ENCODE measurements at regions not wholly inside any gene's neighbourhood (a gene's known extent, or its start where the extent isn't known, plus 50 kb on each side); places are given as distances from the start of the nearest gene placed in this dataset.

DNA sequence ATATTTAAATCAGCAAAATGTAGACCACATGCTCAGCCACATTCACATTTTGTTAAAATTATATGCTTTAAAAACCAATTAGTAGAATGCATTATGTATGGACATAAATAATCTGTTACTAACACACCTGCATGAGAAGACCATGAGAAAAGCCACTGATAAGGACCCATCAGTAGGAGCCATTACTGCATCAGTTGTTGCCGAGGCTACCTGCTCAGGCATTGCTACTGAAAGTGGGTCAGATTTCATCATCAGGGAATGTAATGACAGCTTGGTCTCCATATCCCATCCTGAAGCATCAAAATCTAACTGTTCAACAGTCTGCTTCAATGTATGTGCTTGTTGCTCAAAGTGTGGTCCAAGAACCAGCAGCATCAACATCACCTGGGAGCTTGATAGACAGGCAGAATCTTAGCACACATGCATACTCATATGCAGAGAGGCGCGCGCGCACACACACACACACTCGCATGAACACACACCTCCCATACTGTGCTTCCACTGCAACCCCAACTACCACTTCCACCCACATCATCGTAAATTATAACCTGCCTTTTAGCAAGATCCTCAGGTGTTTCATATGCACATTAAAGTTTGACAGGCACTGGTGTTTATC is 72.4 kb upstream of the FOXB1 start:
- H3K14ac ChIP-seq (ENCODE audit: insufficient read depth, low read length) = no peak overlapping the region
- peaks cover 9 to 25% of the 10 kb centered on the region in 2 experiments; a peak in 3 of 4 replicates for H3K4me1 Mint-ChIP-seq

More for the DNA sequence above, 72.4 kb upstream of the FOXB1 start:
- Mint-ChIP-seq H3K9me3 (no peaks in the 10 kb centered on the region), H3K27ac (no peak overlapping the region), H3K27me3 (ENCODE audit: low read depth) (peaks cover 1% of the 10 kb centered on the region; the same call in 1 of the 2 replicates), H3K4me3 (no peak overlapping the region), H3K36me3 (ENCODE audit: insufficient read depth in 1 of 3, low read depth in 3 of 3) (no peaks in the 10 kb centered on the region)
- Histone ChIP-seq H2BK20ac (ENCODE audit: low read depth, low read length, poor library complexity, severe bottlenecking) (no peak overlapping the region), H3K18ac (ENCODE audit: insufficient read length, low read depth, low read length) (no peak overlapping the region), H3K9me3 (ENCODE audit: control insufficient read depth, low read depth, low read length) (no peaks in the 10 kb centered on the region), H3K4ac (ENCODE audit: low read depth, low read length) (no peak overlapping the region), H3K56ac (ENCODE audit: insufficient read length, low read depth, low read length) (no peak overlapping the region), H2BK12ac (ENCODE audit: insufficient read length, low read depth, low read length) (no peak overlapping the region), H2BK5ac (ENCODE audit: insufficient read length, low read length) (no peak overlapping the region), H2BK120ac (ENCODE audit: low read depth, low read length, poor library complexity, severe bottlenecking) (no peak overlapping the region), H4K5ac (ENCODE audit: insufficient read length, low read depth, low read length) (no peak overlapping the region), H3K23me2 (ENCODE audit: insufficient read length, low read depth, low read length, poor library complexity, severe bottlenecking) (no peaks in the 10 kb centered on the region), H4K20me1 (ENCODE audit: control insufficient read depth, insufficient read depth, insufficient read length) (no peaks in the 10 kb centered on the region), H3K79me2 (ENCODE audit: insufficient read depth, low read length) (no peaks in the 10 kb centered on the region), H3K9ac (ENCODE audit: extremely low read depth, insufficient read length, low read length) (no peak overlapping the region), H4K91ac (ENCODE audit: insufficient read length, low read depth, low read length) (no peak overlapping the region), H3K27ac (ENCODE audit: insufficient read length, low read depth, low read length) (no peak overlapping the region), H3K23ac (ENCODE audit: insufficient read length, low read depth, low read length) (no peak overlapping the region), H4K8ac (replicated peaks; ENCODE audit: insufficient read length, low read depth, low read length) (no peak overlapping the region), H2BK15ac (ENCODE audit: low read depth, low read length) (no peak overlapping the region), H3K79me1 (ENCODE audit: insufficient read depth, low read depth, low read length, poor library complexity, severe bottlenecking) (no peaks in the 10 kb centered on the region), H3K4me1 (ENCODE audit: insufficient read depth, low read length) (no peaks in the 10 kb centered on the region), H3K4me2 (ENCODE audit: insufficient read depth, insufficient read length, low read length) (no peak overlapping the region), H3T11ph (ENCODE audit: low read length) (no peak overlapping the region), H2AFZ (ENCODE audit: low read length) (no peak overlapping the region), H3K27me3 (ENCODE audit: insufficient read depth, low read length) (no peaks in the 10 kb centered on the region), H2AK5ac (ENCODE audit: insufficient read length, low read length) (no peak overlapping the region)
- TF ChIP-seq, protein P1, sequence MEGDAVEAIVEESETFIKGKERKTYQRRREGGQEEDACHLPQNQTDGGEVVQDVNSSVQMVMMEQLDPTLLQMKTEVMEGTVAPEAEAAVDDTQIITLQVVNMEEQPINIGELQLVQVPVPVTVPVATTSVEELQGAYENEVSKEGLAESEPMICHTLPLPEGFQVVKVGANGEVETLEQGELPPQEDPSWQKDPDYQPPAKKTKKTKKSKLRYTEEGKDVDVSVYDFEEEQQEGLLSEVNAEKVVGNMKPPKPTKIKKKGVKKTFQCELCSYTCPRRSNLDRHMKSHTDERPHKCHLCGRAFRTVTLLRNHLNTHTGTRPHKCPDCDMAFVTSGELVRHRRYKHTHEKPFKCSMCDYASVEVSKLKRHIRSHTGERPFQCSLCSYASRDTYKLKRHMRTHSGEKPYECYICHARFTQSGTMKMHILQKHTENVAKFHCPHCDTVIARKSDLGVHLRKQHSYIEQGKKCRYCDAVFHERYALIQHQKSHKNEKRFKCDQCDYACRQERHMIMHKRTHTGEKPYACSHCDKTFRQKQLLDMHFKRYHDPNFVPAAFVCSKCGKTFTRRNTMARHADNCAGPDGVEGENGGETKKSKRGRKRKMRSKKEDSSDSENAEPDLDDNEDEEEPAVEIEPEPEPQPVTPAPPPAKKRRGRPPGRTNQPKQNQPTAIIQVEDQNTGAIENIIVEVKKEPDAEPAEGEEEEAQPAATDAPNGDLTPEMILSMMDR (conservative IDR thresholded peaks at IDR 0.05) = no peak
- no peak for DNase-seq
- WGBS (ENCODE audit: extremely low coverage, insufficient read length, low lambda C conversion rate) = no CpG with 5 or more reads among the region's 7 CpGs

Data from H9 (cell line).